Suprapubic skin (tissue), 4 donors: ENCODE measurements at regions not wholly inside any gene's neighbourhood (a gene's known extent, or its start where the extent isn't known, plus 50 kb on each side); places are given as distances from the start of the nearest gene placed in this dataset.

Source experiments
- DNase-seq, 2 donors: peaks; one replicate each; pipeline ENCODE4 v3.0.0-alpha.2; 2019; ENCODE audit warnings: low spot score in 2 of 2
- H3K27ac ChIP-seq: fragments of 200-600 bp; sonication (generic); one replicate; pipeline ENCODE4 v1.5.1; 2019
- H3K27me3 ChIP-seq: fragments of 200-600 bp; sonication (generic); one replicate; pipeline ENCODE4 v1.5.1; 2019
- H3K36me3 ChIP-seq: fragments of 200-600 bp; sonication (generic); one replicate; pipeline ENCODE4 v1.5.1; 2019
- H3K4me1 ChIP-seq: fragments of 200-600 bp; sonication (generic); one replicate; pipeline ENCODE4 v1.5.1; 2019
- H3K4me3 ChIP-seq: fragments of 200-600 bp; sonication (generic); one replicate; pipeline ENCODE4 v1.5.1; 2019; ENCODE audit warnings: mild to moderate bottlenecking
- H3K9me3 ChIP-seq: fragments of 200-600 bp; sonication (generic); one replicate; pipeline ENCODE4 v1.5.1; 2019
- EP300 ChIP-seq: sonication (generic); formaldehyde crosslinking; IDR thresholded peaks from one replicate; pipeline ENCODE4 v1.6.1; 2017; ENCODE audit warnings: antibody characterized with exemption
- POLR2A ChIP-seq, 2 donors: fragments of 450-650 bp; IDR thresholded peaks; one replicate each; pipeline ENCODE4 v1.6.1; 2017; ENCODE audit warnings: antibody characterized with exemption in 2 of 2, mild to moderate bottlenecking in 2 of 2, moderate library complexity in 2 of 2
- POLR2AphosphoS5 ChIP-seq, 3 donors: sonication (generic); formaldehyde crosslinking; IDR thresholded peaks; one replicate each; pipeline ENCODE4 v1.6.1; 2017; ENCODE audit warnings: antibody characterized with exemption in 3 of 3
- WGBS: methylation state at CpG from one replicate; pipeline ENCODE4 v1.1.5; 2018; 5-methylcytosine and 5-hydroxymethylcytosine counted together
- TF ChIP-seq, protein P1 (sequence below), 2 donors: fragments of 200-600 bp in 1 of 2; fragments of 450-650 bp in 1 of 2; sonication (generic) in 1 of 2; IDR thresholded peaks; one replicate each; pipeline ENCODE4 v1.5.1; 2016 to 2019; ENCODE audit warnings: antibody characterized with exemption in 2 of 2, mild to moderate bottlenecking in 1 of 2, moderate library complexity in 1 of 2

DNA sequence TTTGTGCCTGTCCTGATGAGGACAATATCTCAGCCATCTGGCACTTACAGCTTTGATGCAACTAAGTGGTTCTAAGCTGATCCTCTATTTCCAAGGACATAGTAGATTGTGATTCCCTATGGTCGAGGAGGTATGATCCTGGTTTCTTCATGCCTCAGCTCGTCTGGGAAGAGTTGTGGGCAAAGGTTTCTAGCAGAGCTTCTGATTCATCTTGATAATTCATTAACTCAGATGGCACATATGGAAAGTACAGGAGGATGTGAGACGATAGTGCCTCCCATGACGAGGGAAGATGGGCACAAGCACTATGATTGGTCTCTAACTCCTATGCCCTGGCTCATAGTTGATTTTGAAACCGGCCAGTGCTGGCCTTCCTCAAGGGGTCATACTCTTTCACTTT is 334.2 kb upstream of the SEMA6D start:
- no peak for DNase-seq
- 91% methylated on average over 5 of the region's 5 CpGs for WGBS
- TF ChIP-seq POLR2A (IDR thresholded peaks at IDR 0.05), result no peak
- no peak for TF ChIP-seq EP300
- TF ChIP-seq, protein P1, sequence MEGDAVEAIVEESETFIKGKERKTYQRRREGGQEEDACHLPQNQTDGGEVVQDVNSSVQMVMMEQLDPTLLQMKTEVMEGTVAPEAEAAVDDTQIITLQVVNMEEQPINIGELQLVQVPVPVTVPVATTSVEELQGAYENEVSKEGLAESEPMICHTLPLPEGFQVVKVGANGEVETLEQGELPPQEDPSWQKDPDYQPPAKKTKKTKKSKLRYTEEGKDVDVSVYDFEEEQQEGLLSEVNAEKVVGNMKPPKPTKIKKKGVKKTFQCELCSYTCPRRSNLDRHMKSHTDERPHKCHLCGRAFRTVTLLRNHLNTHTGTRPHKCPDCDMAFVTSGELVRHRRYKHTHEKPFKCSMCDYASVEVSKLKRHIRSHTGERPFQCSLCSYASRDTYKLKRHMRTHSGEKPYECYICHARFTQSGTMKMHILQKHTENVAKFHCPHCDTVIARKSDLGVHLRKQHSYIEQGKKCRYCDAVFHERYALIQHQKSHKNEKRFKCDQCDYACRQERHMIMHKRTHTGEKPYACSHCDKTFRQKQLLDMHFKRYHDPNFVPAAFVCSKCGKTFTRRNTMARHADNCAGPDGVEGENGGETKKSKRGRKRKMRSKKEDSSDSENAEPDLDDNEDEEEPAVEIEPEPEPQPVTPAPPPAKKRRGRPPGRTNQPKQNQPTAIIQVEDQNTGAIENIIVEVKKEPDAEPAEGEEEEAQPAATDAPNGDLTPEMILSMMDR (IDR thresholded peaks at IDR 0.05), result no peak
- no peak for TF ChIP-seq POLR2AphosphoS5 (IDR thresholded peaks at IDR 0.05)

DNA sequence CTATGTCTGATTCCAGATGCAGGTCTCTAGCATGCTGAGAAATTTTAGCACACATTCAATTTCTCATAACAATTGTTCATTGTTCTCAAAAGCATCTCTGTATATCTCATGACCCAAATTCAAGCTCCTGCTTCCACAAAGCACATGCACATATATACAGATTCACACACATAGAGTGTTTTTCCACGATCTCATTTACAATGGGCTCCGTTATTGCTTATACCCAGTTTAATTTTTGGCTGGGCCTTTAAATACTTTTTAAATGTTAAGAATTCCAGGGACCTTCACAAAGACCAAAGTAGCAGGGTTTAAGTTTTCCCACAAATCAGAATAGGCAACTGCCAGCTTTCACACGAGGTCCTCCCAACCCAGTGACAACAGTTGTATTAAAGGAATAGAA is 333.5 kb upstream of the SEMA6D start:
- Histone ChIP-seq H3K27ac (no peak overlapping the region), H3K4me1 (peaks cover 3% of the 10 kb centered on the region), H3K4me3 (no peak overlapping the region), H3K36me3 (no peaks in the 10 kb centered on the region), H3K27me3 (no peaks in the 10 kb centered on the region), H3K9me3 (no peaks in the 10 kb centered on the region)
- DNase-seq, result no peak
- 65% methylated on average over 3 of the region's 3 CpGs for WGBS
- TF ChIP-seq, protein P1 (IDR thresholded peaks at IDR 0.05), result no peak
- no peak for TF ChIP-seq EP300
- TF ChIP-seq POLR2AphosphoS5 (IDR thresholded peaks at IDR 0.05), result no peak
- TF ChIP-seq POLR2A (IDR thresholded peaks at IDR 0.05), result no peak

More for the DNA sequence above, 334.2 kb upstream of the SEMA6D start:
- no peak overlapping the region for H3K27ac ChIP-seq
- no peak overlapping the region for H3K4me3 ChIP-seq
- peaks cover 3% of the 10 kb centered on the region for H3K4me1 ChIP-seq
- no peaks in the 10 kb centered on the region for H3K27me3 ChIP-seq
- no peaks in the 10 kb centered on the region for H3K36me3 ChIP-seq
- no peaks in the 10 kb centered on the region for H3K9me3 ChIP-seq

DNA sequence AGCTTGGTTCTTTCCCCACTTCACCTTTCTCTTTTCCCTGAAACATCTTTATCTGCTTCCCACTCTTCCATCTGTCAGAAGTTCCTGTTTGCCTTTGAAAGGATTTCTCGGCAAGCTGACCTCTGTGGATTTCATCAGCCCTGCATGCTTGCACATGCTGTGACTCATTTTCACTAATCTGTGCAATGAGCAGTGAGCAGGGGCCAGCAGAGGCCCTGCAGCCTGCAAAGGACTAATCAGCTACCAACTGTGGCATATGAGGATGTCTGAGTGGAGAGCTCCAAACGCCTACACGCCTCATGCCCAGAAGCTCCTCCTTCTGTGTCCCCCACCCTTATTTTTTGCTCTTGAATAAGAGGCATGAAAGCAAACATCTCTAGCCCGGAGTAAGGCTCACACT is 333.0 kb upstream of the SEMA6D start:
- Histone ChIP-seq H3K27me3 (no peaks in the 10 kb centered on the region), H3K36me3 (no peaks in the 10 kb centered on the region), H3K4me1 (peaks cover 3% of the 10 kb centered on the region), H3K4me3 (no peak overlapping the region), H3K9me3 (no peaks in the 10 kb centered on the region), H3K27ac (no peak overlapping the region)
- TF ChIP-seq, protein P1 (IDR thresholded peaks at IDR 0.05), result no peak
- TF ChIP-seq EP300, result no peak
- TF ChIP-seq POLR2A (IDR thresholded peaks at IDR 0.05), result no peak
- no peak for TF ChIP-seq POLR2AphosphoS5 (IDR thresholded peaks at IDR 0.05)
- 47% methylated on average over 4 of the region's 4 CpGs for WGBS
- DNase-seq, result no peak

DNA sequence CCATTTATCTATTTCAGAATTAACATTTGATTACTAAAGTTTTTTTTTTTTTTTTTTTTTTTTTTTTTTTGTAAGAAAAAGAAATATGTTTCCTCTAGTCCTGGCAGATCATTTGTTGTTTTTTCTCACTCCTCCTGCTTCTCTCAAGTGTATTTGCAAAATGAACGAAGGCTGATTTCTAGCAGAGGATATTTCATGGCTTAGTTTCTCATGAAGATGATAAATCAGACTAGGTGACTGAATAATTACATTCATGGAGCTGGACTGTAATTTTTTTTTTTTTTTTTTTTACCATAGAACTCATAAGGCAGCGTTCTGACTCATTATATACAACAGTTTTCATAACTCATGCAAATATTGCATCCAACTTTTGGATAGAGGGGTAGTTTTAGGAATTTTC is 332.5 kb upstream of the SEMA6D start:
- no peaks in the 10 kb centered on the region for H3K36me3 ChIP-seq
- WGBS, result 70% methylated on average over 2 of the region's 2 CpGs
- no peaks in the 10 kb centered on the region for H3K27me3 ChIP-seq
- H3K4me3 ChIP-seq, result no peak overlapping the region
- no peaks in the 10 kb centered on the region for H3K9me3 ChIP-seq
- no peak for TF ChIP-seq POLR2AphosphoS5 (IDR thresholded peaks at IDR 0.05)
- peaks cover 3% of the 10 kb centered on the region for H3K4me1 ChIP-seq
- H3K27ac ChIP-seq, result no peak overlapping the region
- no peak for DNase-seq

DNA sequence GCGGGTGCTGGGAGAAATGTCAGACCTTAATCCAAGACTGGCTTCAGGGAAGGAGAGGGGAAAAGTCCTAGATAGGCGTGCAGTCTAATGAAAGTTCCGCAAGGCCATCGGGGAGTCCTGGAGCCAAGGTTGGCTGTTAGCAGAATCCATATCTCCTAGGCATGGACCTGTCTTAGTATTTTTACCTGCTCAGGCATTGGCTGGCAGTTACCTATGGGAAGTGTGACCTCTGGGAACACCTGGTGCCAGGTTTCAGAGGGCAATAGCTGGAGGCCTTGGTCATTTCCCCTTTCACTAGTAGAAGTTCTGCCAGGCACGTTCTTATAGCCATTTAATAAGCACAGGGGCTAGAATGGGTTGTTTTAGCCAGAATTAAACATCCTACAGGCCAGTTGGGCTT is 330.8 kb upstream of the SEMA6D start:
- no peak overlapping the region for H3K27ac ChIP-seq
- WGBS, result 94% methylated on average over 5 of the region's 5 CpGs
- no peak for TF ChIP-seq EP300
- TF ChIP-seq, protein P1 (IDR thresholded peaks at IDR 0.05), result no peak
- TF ChIP-seq POLR2AphosphoS5 (IDR thresholded peaks at IDR 0.05), result no peak
- no peak for TF ChIP-seq POLR2A (IDR thresholded peaks at IDR 0.05)
- no peak overlapping the region for H3K4me3 ChIP-seq
- H3K27me3 ChIP-seq, result no peaks in the 10 kb centered on the region
- H3K36me3 ChIP-seq, result no peaks in the 10 kb centered on the region
- no peak for DNase-seq
- no peaks in the 10 kb centered on the region for H3K9me3 ChIP-seq
- peaks cover 3% of the 10 kb centered on the region for H3K4me1 ChIP-seq

DNA sequence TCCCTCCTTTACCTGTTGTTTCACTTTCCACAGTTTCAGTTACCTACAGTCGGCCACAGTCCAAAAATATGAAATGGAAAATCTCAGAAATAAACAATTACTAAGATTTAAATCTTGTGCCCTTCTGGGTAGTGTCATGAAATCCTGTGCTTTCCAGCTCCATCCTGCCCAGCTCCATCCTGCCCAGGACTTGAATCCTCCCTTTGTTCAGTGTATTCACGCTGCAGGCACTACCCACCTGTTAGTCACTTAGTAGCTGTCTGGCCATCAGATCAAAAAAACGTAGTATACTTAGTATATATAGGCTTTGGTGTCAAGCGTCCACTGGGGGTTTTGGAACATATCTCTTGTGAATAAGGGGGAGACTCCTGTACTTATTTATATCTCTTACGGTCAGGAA is 329.0 kb upstream of the SEMA6D start:
- TF ChIP-seq POLR2A (IDR thresholded peaks at IDR 0.05) (no peak), EP300 (no peak), POLR2AphosphoS5 (IDR thresholded peaks at IDR 0.05) (no peak)
- TF ChIP-seq, protein P1 (IDR thresholded peaks at IDR 0.05), result no peak
- no peak for DNase-seq
- no peaks in the 10 kb centered on the region for H3K36me3 ChIP-seq
- H3K27me3 ChIP-seq, result no peaks in the 10 kb centered on the region
- H3K4me1 ChIP-seq, result peaks cover 3% of the 10 kb centered on the region
- no peak overlapping the region for H3K4me3 ChIP-seq
- H3K27ac ChIP-seq, result no peak overlapping the region
- WGBS, result 66% methylated on average over 5 of the region's 5 CpGs
- no peaks in the 10 kb centered on the region for H3K9me3 ChIP-seq
